LNCaP clone FGC (cell line): ENCODE measurements at regions not wholly inside any gene's neighbourhood (a gene's known extent, or its start where the extent isn't known, plus 50 kb on each side); places are given as distances from the start of the nearest gene placed in this dataset.

Experiments used
- DNase-seq: peaks from one replicate; pipeline ENCODE4 v3.0.0-alpha.2; 2011; ENCODE audit warnings: low read depth
- H3K4me3 ChIP-seq: 2 replicates; pipeline ENCODE4 v1.5.1; 2011; ENCODE audit warnings: mild to moderate bottlenecking, low read depth, low read length, control low read depth
- TF ChIP-seq, protein P1 (sequence below): IDR thresholded peaks from 2 replicates; pipeline ENCODE4 v1.5.1; 2012; ENCODE audit warnings: mild to moderate bottlenecking; ENCODE audit not compliant: control insufficient read depth, insufficient read depth; ENCODE audit errors: extremely low read depth

DNA sequence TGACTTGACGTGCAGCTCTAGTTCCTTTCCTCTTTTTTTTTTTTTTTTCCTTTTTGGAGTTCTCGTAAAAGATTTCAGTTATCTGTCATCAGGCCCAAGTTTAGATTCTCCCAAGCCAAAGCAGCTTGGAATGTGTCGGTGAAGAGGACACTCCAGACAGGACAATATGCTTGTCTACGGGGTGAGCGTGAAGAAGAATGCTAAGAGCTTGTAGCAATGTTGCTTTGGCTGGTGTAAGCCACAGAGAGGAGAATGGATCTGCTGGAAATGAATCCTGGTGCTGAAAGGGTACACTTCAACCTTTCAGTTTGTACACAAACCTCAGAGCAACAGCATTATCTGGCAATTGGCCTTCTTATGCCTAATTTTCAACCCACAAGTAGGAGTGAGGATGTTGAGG is 92.4 kb downstream of the ISL1 start:
- H3K4me3 ChIP-seq: no peak overlapping the region
- TF ChIP-seq, protein P1, sequence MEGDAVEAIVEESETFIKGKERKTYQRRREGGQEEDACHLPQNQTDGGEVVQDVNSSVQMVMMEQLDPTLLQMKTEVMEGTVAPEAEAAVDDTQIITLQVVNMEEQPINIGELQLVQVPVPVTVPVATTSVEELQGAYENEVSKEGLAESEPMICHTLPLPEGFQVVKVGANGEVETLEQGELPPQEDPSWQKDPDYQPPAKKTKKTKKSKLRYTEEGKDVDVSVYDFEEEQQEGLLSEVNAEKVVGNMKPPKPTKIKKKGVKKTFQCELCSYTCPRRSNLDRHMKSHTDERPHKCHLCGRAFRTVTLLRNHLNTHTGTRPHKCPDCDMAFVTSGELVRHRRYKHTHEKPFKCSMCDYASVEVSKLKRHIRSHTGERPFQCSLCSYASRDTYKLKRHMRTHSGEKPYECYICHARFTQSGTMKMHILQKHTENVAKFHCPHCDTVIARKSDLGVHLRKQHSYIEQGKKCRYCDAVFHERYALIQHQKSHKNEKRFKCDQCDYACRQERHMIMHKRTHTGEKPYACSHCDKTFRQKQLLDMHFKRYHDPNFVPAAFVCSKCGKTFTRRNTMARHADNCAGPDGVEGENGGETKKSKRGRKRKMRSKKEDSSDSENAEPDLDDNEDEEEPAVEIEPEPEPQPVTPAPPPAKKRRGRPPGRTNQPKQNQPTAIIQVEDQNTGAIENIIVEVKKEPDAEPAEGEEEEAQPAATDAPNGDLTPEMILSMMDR: no peak
- DNase-seq: no peak

DNA sequence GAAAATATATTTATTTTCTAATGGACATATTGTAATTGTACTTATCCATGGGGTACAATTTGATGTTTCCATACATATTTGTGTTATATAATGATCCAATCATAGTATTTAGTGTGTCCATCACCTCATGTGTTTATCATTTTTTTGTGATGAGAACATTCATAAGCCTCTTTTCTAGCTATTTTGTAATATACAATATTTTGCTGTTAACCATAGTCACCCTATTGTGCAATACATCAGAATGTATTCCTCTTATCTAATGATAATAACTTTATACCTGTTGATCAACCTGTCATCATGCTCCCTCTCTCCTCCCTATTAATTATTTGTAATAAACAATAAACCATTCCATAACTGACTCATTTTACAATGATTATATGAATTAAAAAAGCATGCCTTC is 93.2 kb downstream of the ISL1 start:
- H3K4me3 ChIP-seq: no peak overlapping the region
- DNase-seq: no peak
- TF ChIP-seq, protein P1: no peak

DNA sequence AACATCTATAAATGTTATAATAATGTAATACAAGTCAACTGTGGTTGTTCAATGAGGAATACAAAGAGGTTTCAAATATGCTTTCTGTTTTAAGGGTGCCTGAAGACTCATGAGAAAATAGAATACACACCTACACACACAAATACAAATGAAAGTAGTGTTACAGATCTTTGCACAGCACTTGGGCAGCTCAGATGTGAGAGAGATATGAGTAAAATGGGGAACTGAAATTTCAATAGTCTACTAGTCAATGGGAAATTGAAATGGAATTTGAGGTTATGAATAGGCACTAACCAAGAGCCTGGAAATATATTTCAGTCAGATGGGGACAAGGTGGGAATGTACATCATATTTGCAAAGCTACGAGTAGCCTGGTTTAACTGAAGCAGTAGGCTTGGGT is 96.6 kb downstream of the ISL1 start:
- no peak overlapping the region for H3K4me3 ChIP-seq
- TF ChIP-seq, protein P1: no peak
- DNase-seq: no peak

DNA sequence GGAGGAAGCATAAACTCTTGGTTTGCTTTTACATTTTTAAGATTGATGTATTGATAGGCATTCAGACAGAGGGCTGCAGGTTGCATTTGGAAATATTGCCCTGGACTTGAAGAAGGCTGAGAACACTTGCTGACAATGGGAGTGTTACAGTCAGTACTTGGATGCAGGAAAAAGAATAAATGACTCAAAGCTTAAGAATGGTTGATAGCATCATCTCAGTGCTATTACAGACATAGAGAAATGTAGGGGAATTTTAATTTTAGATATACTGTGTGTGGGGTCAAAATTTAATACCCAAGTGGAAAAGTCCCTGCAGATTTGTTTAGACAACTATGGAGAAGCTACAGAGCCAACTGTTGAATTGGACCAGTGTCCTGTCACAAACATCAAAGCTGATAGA is 101.1 kb downstream of the ISL1 start:
- TF ChIP-seq, protein P1: no peak
- no peak overlapping the region for H3K4me3 ChIP-seq
- DNase-seq: no peak

DNA sequence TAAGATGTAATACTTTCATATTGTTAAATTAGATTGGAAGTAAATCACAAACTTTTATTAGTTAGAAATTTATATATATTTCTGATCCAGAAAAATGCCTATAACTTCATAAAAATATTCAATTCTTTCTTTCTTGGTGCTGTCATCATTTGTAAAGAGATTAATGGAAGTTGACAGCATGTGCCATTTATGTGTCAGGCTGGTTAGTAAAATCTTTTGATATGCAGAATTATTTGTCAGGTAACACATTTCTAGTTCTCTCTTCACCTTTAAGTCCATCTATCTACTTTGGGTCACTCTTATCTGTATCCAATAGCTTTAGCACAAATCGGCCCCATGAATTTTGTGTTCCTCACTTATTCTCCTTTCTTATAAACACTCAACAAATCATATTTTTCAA is 102.9 kb downstream of the ISL1 start:
- H3K4me3 ChIP-seq: no peak overlapping the region
- DNase-seq: no peak
- TF ChIP-seq, protein P1: no peak

DNA sequence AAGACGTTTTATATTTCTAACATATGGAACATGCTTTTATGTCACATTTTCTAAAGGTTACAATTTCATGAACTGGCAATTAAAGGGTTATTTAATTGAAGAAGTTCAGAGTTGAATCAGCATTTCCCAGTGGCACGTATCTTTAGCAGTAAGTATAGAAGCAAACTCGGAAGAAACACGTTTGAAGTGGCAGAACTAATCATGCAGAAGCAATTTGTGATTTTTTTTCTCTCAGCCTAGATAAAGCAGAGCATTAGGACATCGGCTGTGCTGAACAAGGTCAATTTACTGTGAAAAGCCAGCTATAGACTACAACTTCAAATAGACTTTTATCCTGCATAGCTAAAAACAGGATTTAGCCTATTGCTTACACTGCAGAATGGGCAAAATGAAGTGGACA is 104.7 kb downstream of the ISL1 start:
- H3K4me3 ChIP-seq: no peak overlapping the region
- TF ChIP-seq, protein P1: no peak
- no peak for DNase-seq

DNA sequence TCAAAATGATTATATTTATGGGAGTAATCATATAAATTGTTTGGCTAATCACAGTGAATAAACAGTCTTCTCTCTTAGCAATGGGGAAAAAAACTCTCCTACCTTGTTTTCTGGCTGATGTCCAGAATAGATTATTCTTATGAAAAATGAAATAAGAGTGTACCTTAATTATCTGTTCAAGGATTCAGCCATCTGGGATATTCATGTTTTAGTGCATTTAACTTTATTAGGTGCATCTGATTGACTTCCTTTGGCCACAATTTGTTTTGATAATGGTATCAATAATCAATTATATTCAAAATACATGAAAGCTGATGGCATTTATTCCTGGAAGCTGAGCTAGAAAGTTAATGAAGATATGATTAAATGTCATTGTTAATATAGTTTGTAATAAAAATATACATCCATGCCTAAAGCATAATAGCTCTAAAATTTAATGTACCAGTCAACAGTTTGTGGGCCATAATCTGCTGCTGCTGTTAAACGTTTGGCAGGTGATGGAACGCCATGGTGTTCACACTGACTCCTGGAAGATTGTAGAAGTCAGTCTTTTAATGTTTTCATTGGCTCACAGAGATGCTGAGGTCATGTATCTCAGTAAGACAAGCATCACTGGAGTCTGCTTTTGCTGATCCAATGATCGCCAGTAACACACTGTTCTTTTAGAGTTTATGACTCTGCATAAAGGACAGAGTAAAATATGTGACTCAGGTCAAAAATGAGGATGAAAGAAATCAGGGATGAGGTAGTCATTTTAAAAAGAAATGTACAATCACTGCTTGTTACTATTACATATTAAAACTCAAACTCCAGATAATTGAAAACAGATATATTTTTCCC is 105.8 kb downstream of the ISL1 start:
- H3K4me3 ChIP-seq: no peak overlapping the region
- no peak for DNase-seq
- TF ChIP-seq, protein P1: no peak
